Caki2 (cell line): ENCODE measurements at regions not wholly inside any gene's neighbourhood (a gene's known extent, or its start where the extent isn't known, plus 50 kb on each side); places are given as distances from the start of the nearest gene placed in this dataset.
A peak's percentile ranks its signal among the peaks of the same experiment; 100 is the strongest.
"Not testable (repeated sequence)": the region's sequence is repeated elsewhere in the genome, so short reads cannot be mapped to it uniquely, and the experiment has no call there.

ENCODE experiments used
- DNase-seq: peaks from one replicate; pipeline ENCODE4 v3.0.0-alpha.2; 2015; ENCODE audit warnings: low read depth
- in situ Hi-C: cut with HindIII; loops from 2 replicates; pipeline ENCODE4 v1.10.0; 2016; ENCODE audit warnings: low sequenced_read_pairs, low pct_unique_long_range_greater_than_20kb, mixed read lengths

- DNase-seq, in situ Hi-C loops: not testable (repeated sequence)
Measured at GRCh38 chr14:42481714-42482113, 875.0 kb downstream of the LRFN5 start.

- no peak for DNase-seq
- in situ Hi-C loops = no loop called here
Measured at GRCh38 chr14:42480255-42480654, 873.6 kb downstream of the LRFN5 start.

- in situ Hi-C loops = no loop called here
- no peak for DNase-seq
Measured at GRCh38 chr14:42475289-42475688, 868.6 kb downstream of the LRFN5 start.

GRCh38 chr14:42470427-42470719 is 863.7 kb downstream of the LRFN5 start:
- DNase-seq = no peak
- in situ Hi-C loops = no loop called here

GRCh38 chr14:42469637-42470426 is 863.2 kb downstream of the LRFN5 start:
- DNase-seq = peak; percentile 73
- in situ Hi-C loops = no loop called here

GRCh38 chr14:42460673-42461072 is 854.0 kb downstream of the LRFN5 start:
- in situ Hi-C loops = no loop called here

GRCh38 chr14:42459171-42459685 is 852.6 kb downstream of the LRFN5 start:
- peak; percentile 1 for DNase-seq
- in situ Hi-C loops = no loop called here

More at GRCh38 chr14:42460673-42461072, 854.0 kb downstream of the LRFN5 start:
- DNase-seq = no peak

GRCh38 chr14:42441615-42442014 is 834.9 kb downstream of the LRFN5 start:
- in situ Hi-C loops = no loop called here
- no peak for DNase-seq

- no peak for DNase-seq
- in situ Hi-C loops = no loop called here
Measured at GRCh38 chr14:42437809-42438208, 831.1 kb downstream of the LRFN5 start.

GRCh38 chr14:42429401-42429800 is 822.7 kb downstream of the LRFN5 start:
- DNase-seq = no peak
- in situ Hi-C loops = no loop called here

- peak; percentile 27 for DNase-seq
- in situ Hi-C loops = no loop called here
Measured at GRCh38 chr14:42428996-42429395, 822.3 kb downstream of the LRFN5 start.

GRCh38 chr14:42424501-42424900 is 817.8 kb downstream of the LRFN5 start:
- in situ Hi-C loops = no loop called here
- DNase-seq = no peak

GRCh38 chr14:42421377-42422078 is 814.9 kb downstream of the LRFN5 start:
- in situ Hi-C loops = no loop called here
- DNase-seq = no peak

GRCh38 chr14:42420071-42420470 is 813.4 kb downstream of the LRFN5 start:
- in situ Hi-C loops = no loop called here
- DNase-seq = no peak

- DNase-seq = no peak
- in situ Hi-C loops = no loop called here
Measured at GRCh38 chr14:42407153-42407552, 800.5 kb downstream of the LRFN5 start.

GRCh38 chr14:42391146-42391834 is 784.6 kb downstream of the LRFN5 start:
- no peak for DNase-seq
- in situ Hi-C loops = no loop called here

GRCh38 chr14:42378880-42379279 is 772.2 kb downstream of the LRFN5 start:
- DNase-seq = no peak
- in situ Hi-C loops = no loop called here

- in situ Hi-C loops = no loop called here
- DNase-seq = no peak
Measured at GRCh38 chr14:42378274-42378673, 771.6 kb downstream of the LRFN5 start.

- in situ Hi-C loops = no loop called here
- DNase-seq = no peak
Measured at GRCh38 chr14:42374332-42374731, 767.7 kb downstream of the LRFN5 start.
